NCI-H524 (cell line): ENCODE measurements at regions not wholly inside any gene's neighbourhood (a gene's known extent, or its start where the extent isn't known, plus 50 kb on each side); places are given as distances from the start of the nearest gene placed in this dataset.

Source experiments
- DNase-seq, 2 experiments: peaks; one replicate each; lab custom pipeline; 2025; lab: John Stamatoyannopoulos, UW

DNA sequence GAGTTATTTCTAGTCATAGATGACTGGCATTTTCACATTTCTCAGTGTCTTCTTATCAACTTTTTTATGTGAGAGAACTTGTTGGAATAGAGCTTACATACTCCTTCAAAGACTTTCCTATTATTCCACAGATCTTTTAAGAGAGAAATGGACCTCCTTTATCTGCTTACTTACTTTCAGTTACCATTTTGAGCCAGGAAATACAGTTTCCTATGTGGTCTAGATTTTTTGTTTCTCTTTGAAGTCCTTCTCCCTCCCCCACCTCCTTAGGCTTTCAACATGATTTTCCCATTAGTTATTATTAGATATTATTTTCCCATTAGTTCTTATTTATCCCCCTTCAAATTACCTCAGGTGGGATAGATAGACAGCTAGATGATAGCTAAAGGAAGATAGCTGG, 289.1 kb upstream of the ITGA1 start:
- no peak for DNase-seq

DNA sequence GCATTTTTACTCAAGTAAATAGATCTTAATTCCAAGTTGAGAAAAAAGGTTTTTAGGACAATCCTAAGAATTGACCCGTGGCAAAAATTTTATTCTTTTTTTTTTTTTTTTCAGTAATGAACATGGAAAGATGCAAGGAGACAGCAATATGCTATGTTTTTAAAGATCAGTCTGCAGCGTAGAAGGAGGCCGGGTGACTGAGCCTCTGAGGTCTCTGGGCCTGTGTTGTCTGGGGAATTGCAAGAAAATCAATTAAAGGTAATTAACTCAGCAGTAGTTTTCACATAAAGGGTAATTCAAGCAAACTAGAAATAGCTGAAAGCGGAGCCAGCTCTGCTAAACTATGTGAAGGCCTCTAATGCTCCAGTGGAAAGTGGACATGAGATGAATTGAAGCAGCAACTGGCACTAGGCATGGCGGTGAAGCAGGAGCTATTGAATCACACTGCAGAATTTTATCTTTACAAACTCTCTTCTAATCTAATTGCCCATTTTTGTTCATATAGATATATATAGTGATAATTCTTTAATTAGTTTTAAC, 285.2 kb upstream of the ITGA1 start:
- peak in 1 of 2 experiments; percentile 32 for DNase-seq

DNA sequence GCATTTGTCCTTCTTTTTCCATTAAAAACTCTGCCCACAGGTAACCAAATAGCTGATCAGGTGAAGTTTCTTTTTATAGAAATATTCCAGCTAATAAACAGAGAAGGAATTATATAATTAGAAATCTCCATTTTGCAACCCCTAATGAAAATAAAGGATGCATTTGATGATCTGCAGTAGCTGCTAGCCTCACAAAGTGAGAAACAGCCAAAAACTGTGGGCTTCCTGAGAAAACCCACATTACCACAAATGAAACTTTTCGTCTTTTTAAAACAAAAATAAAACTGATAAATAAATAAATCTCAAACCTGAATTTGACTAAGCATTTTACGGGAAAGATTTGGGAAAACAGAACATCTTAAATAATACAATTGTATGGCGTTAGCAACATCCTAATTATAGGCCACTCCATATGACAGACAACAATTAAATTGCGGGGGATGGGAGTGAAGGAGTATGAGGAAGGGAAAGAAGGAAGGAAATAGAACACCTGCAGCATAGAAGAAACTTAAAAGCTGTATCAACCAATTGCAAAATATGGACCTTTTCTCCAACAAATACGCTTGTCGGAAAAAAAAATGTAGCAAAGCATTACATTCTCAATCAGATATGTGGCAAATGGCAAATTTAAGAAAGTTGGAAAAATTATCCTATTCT, 283.0 kb upstream of the ITGA1 start:
- no peak for DNase-seq

DNA sequence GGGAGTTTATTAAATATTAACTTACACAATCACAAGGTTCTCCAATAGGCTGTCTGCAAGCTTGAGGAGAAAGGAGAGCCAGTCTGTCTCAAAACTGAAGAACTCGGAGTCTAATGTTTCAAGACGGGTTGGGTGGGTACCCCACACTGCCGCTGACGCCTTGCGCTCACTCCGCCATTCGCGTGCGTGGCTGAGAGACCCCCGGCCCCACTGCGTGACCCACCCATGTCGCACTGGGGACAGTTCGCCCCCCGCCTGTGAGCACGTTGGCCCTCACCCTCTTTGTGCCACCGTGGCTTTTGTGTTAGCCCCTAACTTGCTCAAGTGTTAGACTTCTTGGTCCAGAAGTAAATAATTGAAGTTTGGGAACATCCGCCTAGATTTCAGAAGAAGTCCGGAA, 270.0 kb upstream of the ITGA1 start:
- no peak for DNase-seq

DNA sequence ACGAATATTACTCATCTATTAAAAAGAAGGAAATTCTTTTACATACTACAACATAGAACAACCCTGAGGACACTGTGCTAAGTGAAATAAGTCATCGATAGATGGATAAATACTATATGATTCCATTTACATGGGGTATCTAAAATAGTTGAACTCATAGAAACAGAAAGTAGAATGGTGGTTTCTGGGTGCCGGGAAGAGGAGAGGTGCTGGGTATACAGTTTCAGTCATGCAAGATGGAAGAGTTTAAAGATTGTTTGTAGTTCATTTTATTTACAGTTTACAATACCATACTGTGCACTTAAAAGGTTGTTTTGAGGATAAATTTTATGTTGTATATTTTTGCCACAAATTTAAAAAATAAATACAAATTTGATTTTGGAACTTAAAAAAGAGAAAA, 267.5 kb upstream of the ITGA1 start:
- no peak for DNase-seq

DNA sequence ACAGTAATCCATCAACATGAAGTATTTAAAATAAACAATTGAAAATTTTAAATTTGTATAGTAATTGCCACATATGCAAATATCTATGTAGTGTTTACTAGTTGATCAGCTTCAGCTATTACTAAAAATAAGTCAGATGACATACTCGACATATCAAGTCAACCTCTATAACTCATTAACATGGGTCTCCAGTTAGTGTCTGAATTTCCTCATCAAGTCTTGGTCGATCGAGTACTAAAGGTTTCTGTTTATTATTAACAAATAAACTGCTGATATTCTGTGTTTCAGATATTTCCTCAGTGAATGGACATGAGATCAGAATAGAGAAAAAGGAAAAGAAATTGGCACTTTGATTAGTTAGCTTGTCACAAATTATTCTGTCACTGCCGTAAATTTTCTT, 266.5 kb upstream of the ITGA1 start:
- no peak for DNase-seq

DNA sequence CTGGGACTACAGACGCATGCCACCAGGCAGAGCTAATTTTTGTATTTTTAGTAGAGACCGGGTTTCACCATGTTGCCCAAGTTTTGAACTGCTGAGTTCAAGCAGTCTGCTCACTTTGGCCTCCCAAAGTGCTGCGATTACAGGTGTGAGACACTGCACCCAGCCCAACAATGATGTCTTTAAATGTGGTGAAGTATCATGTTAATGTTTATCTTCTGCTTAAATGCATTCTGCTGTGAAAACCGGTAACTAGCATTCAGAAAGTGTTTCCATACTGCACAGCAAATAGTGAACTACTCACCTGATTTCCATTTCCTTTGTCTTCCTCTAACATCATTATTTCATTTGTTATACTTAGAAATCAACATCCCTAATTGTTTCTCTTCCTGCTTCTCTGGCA, 264.0 kb upstream of the ITGA1 start:
- no peak for DNase-seq

DNA sequence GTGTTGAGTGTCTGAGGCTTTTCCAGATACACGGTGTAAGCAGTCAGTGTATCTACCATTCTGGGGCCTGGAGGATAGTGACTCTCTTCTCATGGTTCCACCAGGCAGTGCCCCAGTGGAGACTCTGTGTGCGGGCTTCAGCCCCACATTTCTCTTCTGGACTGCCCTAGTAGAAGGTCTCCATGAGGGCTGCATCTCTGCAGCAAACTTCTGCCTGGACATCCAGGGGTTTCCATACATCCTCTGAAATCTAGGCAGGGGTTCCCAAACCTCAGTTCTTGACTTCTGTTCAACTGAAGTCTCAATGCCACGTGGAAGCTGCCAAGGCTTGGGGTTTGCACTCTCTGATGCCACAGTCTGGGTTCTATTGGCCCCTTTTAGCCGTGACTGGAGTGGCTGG, 256.6 kb upstream of the ITGA1 start:
- DNase-seq = no peak

DNA sequence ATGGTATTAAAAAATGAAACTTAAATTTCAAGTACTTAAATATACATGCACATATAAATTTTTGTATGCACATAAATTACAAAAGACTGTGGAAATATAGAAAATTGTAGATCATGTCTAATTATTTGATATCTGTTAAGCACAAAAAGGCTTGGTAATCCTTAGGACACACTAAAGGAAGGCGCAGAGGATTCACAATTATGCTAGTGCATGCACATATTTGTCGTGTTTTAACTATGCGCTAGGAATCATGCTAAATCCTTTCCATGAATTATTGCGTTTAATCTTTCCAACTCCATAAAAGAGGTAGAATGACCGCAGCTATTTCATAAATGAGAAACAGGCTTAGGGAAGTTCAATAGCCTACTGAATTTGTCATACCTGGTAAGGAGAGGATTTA, 244.1 kb upstream of the ITGA1 start:
- DNase-seq = no peak

DNA sequence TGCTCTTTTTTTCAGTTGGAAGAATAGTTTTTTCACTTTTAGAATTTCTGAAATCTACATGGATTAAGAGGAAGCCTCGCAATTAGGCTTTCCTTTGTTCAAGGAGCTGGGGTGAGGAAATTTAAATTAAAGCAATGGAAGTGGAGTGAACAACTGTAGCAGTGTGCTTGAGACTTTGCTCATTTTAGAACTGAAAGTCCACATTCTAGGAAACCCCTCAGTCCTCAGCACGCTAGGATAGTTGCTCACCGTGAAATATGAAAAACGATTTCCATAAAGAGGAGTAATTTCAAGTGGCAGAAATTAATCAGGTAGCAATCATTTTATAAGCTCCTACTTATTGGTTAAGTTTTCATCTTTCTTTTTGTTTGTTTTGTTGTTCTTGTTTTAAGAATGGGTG, 243.0 kb upstream of the ITGA1 start:
- DNase-seq = no peak

DNA sequence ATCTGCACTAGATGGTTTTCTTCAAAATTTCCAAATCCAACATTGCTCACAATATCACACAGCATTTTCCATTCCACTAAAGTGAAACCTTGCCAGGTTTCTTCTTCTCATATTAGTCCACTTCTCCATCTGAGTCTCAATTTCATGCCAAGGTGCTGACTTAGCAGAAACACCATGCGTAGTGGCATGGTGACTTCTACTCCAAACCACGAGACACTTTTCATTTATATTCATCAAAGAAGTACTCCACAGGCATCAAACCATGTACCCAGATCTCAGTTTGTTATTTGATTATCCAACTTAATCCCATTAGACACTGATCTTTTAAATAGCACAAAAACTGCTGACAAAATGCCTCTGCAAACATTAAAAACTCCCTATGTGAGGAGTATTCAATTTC, 233.4 kb upstream of the ITGA1 start:
- no peak for DNase-seq

DNA sequence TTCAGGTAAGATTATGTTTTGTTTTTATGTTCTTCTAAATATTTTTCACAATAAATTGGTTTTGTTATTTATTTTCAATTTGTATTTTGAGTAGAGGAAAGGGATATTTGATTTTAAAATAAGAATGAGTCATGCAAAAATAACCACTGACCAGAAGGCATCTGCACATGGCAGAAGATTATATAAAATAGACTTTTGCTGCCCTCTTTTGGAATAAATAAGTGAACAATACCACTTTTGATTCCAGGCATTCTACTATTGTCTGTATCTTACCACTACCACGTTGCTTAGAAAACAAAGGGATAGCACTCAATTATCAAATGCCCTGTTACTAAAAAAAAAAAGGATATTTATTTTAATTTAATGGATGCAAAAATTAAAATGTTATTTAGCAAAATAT, 227.3 kb upstream of the ITGA1 start:
- peak in 1 of 2 experiments; percentile 63 for DNase-seq

DNA sequence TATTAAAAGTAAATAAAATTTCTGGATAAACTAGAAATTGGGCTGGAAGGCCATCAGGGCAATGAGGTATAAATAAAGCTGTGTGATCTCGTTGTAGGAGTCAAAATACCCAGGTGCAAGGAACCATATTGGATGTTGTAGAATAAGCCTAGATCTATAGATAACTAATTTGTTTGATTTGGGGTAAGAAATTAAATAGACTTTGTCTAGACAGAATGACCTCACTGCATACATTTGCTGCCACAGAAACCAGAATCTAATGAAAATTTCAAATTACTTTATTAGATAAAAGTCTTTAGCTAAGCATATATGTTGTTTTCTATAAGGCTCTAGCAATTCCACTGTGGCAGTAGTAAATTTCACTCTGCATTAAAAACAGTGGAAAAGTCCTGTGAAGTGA, 225.2 kb upstream of the ITGA1 start:
- no peak for DNase-seq

DNA sequence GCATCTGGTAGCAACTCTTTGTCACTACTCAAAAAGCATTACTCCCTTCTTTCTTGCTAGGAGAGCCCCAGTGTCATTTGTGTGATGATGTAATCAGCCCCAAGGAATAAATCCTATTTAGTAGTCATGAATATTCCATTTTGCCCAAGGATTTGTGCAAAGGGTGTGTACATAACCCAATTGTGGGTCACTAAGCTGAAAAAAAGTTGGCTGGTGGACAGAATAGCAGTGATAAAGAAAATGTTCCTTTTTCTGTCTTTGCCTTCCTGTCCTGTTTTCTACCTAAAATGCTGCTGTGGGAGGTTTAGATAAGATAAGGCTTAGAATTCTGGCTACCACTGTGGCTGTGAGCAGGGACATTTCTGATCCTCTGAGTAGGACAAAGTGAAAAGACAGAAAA, 223.1 kb upstream of the ITGA1 start:
- DNase-seq = no peak

DNA sequence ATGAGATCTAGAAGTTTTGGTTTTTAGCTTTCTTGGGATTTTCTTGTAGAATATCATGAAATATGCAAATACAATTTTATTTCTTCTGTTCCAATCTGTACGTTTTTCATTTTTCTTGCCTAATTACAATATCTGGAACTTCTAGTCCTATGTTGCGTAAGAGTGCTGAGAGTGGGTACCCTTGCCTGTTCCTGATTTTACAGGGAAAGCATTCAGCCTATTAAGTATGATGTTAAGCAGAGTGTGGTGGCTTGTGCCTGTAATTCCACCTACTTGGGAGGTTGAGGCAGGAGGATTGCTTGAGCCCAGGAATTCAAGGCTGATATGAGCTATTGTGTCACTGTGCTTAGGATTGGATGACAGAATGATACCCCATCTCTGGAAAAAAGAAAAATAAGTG, 210.2 kb upstream of the ITGA1 start:
- DNase-seq = no peak

DNA sequence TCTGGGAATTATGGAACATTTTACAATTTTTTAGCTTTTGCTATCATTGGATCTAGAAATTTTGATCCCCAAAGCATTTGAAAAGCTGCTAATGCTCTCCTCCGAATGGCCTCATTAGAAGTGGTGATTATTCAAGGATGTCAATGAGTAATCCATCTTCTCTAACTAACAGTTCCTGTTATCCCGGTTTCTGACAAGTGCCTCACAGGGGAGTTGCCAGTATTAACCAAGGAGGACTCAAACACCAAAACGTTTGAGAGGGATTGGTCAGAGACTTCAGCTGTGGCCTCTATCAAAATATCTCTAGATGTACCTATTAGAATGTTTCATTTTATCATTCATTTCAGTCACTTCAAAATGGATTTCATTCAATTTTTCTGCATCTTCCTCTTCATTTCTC, 208.3 kb upstream of the ITGA1 start:
- DNase-seq = no peak

DNA sequence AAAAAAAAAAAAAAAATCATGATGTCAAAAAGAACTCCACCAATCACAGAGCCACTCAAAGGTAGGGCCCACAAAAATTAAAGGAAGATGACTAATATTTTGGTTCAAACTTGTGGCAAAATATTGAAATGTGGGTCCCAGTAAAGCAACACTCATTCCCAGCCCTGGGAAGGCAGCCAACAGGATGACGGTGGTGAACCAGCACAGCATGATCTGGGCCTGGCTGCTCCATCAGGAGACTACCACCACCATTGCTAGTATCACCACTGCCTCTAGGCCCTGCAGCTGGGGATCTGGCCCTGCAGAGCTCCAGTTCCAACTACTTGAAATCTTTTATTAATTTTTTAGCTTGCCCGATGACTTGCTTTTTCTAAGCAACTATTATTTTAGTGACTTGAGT, 206.8 kb upstream of the ITGA1 start:
- no peak for DNase-seq

DNA sequence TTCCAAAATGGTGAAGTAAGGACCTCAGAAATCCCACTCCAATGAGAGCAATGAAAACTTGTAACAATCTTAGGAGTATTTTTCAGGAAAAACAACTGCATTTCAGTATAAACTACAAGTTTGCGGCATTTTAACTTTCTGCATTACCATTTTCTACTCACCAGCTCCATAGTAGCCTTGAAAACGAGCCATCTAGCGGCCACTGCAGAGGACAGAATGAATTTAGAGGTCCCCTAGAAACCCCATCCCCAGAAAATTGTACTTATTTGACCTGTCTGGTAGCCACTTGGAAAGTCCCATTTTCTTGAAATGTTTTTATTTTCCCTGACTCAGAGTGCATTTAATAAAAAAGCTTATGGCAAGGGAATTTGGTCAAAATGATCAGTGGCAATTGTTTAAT, 205.4 kb upstream of the ITGA1 start:
- no peak for DNase-seq

DNA sequence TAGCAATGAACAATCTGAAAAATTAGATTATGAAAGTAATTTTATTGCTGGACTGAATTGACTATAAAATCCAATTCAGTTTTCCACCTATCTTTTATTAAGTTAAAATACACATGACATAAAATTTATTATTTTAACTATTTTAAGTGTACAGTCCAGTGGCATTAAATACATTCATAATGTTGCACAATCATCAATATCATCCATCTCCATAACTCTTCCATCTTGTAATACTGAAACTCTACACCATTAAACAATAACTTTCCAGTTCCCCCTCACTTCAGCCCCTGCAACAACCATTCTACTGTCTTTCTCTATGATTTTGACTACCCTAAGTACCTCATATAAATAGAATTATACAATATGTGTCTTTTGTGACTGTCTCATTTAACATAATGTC, 200.6 kb upstream of the ITGA1 start:
- DNase-seq = no peak

DNA sequence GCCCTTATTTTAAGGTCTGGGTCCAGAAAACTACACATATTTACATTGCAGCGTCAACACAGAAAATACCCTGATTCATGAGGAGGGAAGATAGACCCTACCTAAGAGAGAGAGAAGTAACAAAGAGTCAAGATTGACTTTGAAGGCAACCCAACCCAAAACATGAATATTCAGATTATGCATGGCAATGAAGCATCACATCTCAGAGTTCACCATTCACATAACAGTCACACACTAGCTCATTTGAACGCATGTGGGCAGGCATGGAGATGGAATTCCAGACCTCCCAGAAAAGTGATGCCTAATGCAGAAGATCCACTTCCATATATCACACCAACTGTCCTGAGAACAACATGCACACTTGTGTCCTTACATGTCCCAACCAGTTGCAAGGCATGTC, 190.1 kb upstream of the ITGA1 start:
- no peak for DNase-seq

DNA sequence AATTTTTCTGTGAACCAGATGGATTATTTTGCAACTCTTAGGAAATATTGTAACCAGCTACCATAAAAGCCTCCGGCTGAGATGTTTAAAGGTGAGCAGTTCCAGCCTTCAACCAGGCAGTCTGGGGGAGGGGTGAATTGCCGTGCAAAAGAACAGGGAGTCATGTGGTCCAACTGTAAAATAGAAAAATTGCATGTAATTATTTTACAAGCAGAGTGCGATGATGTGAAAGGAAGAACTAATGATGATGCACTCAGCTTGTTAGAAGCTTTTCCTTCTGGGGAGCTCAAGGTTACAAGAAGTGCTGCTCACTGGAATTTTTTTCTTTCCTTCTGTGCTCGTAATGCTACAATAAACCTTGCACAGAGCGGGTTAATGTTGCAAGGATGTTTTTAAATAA, 188.7 kb upstream of the ITGA1 start:
- DNase-seq = no peak

DNA sequence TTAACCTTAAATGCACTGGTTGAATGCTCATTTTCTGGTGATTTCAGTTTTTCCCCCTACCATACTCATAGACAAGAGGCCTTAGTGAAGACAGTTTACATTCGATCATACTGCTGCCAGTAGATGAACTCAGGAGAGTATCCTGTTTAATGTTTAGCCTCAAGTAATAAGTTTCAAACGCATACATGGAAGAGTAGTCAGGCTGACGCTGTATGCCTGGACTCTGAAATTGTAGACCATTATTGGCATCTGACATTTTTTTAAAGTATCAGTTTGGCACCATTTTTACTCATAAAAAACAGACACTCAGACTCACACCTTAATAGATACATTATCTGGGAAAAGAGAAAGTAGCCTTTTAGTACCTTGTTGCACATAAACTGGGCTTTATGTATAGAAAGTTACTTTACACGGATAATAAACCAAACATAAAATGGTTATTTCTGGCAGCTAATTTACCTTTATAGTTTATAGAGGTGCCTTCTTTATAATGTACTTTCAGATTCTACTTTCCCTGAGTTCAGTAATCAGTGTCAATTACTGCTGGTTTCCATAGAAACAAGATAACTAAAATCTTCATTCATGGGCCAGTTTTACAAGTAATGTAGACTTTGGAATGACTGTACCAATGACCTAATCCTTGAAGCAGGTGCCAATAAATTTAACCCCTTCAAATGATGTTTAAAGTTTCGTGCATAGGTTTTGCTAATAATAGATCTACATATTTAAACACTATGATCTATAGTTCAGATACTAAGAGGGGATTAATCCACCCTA, 183.8 kb upstream of the ITGA1 start:
- DNase-seq = peak in 1 of 2 experiments; percentile 27
